NCI-H2171 treated with DMSO at 0.1 percent for 48 hours (cell line): ENCODE measurements at regions not wholly inside any gene's neighbourhood (a gene's known extent, or its start where the extent isn't known, plus 50 kb on each side); places are given as distances from the start of the nearest gene placed in this dataset.

Experiments used
- DNase-seq: peaks from one replicate; lab custom pipeline; 2025; lab: John Stamatoyannopoulos, UW

DNA sequence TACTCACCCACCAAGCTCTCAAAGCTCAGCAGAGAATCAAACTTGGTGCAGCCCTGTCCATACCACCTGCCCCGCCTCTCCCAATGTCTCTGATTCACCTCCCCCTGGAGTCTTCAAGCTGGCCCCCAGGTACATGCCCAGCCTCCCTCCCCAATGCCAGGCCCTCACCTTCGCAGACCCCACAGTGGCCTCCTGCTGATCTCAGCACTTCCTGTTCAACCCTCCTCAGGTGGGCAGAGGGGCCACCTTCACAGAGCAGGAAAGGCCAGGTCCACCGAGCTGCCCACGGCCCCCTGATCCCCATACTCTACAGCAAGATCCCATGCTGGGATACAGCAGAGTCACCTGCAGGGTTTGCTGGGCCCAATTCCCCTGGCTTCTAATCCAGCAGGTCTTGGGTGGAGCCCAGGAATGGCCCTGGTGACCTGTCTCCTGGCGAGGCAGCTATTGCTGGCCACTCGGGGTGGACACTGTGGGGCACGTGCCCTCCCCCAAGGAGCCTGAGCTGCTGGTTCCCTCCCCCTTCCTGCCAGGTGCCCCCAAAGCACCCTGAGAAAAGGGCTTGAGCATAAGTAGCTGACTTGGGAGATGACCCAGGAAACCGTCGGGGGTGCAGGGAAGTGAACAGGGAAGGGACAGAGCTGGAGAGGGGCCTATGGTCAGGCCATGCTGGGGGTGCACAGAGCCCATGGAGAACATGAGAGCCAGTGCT lies 150.7 kb downstream of the BRD1 start:
- no peak for DNase-seq

DNA sequence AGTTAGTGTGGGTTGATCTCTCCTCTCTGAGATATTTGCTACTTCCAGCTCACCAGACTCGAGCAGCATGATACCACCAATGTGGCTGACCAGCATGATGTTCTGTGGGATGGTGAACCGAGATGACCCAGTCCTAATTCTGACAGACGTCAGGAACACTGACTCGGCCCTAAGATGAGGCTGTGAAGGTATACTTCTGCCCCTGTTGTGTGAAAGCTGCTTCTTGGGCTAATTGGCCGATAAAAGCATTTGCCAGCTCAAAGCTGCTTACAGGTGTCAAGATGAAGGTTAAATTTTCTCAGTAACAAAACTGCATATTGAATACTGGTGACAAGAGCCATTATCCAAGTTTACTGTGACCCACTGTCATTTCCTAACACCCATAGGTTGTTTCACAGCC lies 151.4 kb downstream of the BRD1 start:
- no peak for DNase-seq

DNA sequence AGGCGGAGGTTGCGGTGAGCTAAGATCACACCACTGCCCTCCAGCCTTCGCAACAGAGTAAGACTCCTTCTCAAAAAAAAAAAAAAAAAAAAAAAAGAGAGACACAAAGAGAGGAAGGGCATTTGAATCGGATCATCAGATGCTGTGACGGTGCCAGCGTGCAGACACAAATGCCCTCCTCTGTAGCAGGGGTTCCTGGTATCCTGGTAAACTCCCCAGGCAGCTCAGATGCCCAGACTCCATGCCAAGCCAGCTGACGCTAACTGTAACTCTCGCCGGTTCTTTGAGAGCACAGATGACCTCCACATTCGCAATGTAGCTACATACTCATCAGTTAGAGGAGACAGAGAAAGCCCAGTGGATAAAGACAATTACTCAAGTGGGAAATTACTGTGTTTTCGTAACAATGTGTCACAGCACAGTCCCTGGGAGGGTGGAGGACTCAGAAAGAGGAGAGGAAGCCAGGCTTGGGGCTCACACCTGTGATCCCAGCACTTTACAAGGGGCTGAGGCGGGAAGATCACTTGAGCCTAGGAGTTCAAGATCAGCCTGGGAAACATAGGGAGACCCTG lies 153.1 kb downstream of the BRD1 start:
- DNase-seq: no peak

DNA sequence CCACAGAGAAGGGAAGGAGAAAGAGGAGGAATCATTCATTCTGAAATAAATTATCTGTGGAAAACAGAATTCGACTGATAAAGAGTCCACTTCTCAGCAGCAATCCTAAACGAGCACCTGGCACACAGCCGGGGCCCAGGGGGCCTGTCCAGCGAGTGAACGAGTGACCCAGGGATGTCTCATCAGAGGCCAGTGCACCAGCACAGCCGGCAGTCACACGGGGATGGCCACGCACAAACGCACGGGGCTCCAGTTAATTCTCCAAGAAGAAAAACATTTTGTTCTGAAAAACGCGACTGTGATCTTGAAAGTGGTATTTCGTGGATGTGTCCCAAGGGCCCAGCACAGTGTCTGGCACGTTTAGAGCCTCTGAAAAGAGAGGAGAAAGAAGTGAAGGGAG lies 154.6 kb downstream of the BRD1 start:
- DNase-seq: no peak

DNA sequence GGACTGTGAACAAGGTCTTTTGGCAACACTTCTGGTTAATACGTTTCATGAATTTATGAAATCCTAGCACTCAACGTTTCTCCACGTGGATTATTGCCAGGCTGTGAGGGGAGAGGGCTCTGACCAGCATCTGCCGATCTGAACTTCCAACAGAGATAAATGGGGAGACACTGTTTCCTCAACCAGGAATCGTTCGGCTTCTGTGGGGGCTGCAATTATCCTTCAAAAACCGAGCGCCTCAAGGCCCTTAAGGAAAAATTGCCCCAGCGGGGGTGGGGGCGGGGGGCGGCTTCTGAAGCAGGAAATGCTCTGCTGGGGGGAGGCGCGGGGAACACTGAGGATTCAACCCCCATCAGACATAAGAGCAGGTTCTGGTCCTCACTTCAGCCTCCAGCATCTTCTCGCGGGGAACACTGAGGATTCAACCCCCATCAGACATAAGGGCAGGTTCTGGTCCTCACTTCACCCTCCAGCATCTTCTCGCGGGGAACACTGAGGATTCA lies 155.6 kb downstream of the BRD1 start:
- DNase-seq: no peak

DNA sequence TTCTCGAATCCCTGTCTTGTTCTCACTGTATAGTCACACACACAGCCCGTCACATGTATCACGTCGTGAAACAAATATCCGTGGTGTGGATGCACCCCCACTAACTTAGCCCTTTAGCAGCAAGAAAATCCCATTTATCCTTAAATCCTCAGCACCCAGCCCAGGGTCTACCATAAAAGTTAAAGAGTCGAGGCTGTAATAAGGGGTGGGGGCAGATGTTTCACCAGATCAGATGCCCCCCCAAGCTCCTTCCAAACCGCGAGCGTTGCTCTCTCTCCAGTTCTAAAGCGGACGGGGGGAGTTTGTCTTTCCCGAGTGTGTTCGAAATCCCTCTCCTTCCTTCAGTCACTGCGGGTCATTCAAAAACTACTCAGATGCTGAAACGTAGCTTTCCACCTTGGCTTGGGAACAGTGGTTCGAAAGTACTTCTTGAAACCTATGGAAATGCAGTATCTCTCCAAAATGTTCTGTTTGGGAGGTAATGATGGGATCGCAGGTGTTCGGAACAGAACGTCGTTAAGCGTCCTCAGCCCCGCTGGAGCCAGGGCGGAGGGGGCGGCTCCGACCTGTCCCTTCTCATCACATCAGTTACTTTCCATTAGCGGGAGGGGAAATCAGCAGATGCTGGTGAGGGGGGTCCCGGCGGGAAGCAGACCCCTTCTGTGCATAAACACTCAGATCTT lies 156.2 kb downstream of the BRD1 start:
- DNase-seq: peak; percentile 39

DNA sequence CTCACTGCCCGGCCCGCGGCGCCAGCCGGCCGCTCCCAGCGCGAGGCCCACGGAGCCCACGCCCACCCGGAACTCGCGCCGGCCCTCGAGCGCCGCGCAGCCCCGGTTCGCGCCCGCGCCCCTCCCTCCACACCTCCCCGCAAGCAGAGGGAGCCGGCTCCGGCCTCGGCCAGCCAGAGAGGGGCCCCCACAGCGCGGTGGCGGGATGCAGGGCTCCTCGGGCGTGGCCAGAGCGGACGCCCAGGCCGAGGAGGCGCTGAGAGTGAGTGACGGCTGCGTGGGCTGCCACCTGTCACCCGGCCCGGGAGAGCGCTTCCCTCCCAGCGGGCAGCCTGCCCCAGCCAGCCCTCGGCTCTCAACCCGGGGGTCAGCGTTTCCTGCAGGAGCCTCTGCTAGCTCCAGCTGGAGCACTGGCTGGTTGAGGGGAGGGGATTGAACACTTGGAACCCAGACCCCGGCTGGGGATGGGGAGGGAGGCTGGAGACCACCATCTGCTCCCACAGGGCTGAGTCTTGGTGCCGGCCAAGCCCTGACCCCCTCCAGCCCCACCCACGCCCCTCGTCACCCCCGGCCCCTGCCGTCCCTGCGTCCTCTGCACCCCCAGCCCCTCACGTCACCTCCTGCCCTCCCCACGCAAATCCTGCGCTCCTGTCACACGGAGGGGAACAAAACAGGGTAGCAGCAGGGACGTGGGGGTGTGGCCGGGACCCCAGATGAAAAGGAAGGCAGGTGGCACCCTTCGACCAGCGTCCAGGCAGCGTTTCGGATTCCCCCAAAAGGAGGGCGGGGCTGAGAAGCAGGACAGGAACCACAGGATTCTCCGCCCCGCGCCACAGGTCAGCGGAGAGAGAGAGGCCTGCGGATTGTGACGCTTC lies 157.0 kb downstream of the BRD1 start:
- no peak for DNase-seq

DNA sequence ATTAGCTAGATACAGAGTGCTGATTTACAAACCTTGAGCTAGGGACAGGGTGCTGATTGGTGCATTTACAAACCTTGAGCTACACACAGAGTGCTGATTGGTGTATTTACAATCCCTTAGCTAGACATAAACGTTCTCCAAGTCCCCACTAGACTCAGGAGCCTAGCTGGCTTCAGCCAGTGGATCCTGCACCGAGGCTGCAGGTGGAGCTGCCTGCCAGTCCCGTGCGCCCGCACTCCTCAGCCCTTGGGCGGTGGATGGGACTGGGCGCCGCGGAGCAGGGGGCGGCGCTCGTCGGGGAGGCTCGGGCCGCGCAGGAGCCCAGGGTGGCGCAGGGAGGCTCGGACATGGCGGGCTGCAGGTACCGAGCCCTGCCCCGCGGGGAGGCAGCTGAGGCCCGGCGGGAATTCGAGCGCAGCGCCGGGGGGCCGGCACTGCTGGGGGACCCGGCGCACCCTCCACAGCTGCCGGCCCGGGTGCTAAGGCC lies 157.7 kb downstream of the BRD1 start:
- DNase-seq: peak; percentile 54

DNA sequence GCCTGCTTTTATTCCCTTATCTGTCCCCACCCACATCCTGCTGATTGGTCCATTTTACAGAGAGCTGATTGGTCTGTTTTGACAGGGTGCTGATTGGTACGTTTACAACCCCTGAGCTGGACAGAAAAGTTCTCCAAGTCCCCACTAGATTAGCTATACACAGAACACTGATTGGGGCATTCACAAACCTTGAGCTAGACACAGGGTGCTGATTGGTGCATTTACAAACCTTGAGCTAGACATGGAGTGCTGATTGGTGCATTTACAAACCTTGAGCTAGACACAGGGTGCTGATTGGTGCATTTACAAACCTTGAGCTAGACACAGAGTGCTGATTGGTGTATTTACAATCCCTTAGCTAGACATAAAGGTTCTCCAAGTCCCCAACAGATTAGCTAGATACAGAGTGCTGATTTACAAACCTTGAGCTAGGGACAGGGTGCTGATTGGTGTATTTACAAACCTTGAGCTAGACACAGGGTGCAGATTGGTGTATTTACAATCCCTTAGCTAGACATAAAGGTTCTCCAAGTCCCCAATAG lies 158.2 kb downstream of the BRD1 start:
- DNase-seq: peak; percentile 47

DNA sequence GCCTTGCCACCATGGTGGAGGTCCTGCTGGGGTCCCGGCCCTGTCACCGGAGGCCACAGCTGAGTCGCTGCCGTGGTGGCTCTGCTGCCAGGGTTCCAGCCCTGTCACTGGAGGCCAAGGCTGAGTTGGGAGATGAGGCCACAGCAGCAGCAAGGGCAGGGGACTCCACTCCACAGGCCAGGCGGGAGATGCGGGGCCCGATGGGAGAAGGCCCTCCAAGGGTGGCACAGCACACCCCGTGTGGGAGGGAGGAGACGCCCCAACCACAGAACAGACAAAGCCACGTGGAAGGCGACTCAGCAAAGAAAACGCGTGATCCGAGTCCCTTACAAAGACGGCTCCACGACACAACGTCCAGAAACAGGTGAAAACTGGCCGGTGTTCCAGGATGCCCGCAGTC lies 159.3 kb downstream of the BRD1 start:
- DNase-seq: no peak

DNA sequence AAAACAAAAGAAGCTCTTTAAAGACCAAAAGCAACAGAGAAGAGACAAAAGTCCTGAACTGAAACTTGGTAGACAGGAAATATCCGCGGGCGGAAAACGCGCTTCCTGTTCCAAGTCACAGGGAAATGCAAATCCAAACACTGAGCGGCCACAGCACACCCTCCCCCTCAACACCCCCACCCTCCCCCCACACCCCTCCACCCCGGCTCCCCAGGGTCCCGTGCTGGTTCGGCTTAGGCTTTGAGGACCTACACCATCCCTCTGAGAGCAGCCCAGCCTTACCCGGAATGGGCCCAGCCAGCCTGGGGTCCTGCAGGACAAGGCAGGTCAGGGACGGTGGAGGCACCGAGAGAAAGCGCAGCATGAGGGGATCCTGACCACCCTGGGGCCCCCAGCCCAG lies 160.4 kb downstream of the BRD1 start:
- no peak for DNase-seq

DNA sequence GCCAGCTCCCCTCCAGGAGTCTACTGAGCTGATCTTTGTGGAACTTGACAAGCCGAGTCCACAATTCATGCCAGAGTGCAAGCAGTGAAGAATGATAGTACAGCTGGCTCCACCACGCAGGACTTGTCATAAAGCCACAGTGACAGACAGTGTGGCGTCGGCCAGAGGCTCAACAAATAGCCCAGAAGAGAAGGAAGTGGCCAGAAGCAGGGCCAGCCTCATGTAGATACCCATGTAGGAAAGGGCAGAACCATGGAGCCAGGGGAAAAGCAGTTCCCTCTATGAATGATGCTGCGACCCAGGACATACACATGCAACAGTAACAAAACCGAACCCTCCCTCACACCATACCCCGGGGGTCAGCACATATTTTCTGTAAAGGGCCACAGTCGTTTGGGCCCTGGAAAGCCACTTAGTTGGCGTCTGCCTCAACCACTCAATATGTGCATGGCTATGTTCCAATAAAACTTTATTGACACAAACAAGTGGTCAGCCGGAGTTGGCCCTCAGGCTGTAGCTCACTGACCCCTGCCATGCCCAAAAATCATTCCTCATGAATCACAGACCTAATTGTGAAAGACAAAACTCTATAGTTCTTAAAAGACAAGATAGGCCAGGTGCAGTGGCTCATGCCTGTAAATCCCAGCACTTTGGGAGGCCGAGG lies 161.4 kb downstream of the BRD1 start:
- DNase-seq: no peak

DNA sequence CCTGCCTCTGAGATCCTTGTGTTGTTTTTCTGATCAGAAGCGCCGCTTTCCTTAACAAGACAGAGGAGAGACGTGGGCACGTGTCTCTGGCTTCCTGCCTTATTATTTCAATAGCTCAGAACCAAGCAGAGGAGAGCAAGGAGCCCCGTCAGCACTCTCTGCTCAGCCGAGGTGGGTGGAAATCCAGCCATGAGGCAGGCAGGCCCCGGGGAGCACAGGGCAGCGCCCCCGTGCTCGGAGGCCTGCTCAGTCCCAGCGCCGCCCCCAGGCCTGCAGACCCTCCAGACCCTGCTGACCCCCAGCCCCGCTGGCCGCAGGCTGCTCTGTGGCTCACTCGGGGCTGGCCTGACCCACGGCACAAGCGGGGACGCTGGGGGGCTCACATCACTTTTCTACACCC lies 162.8 kb downstream of the BRD1 start:
- DNase-seq: no peak

DNA sequence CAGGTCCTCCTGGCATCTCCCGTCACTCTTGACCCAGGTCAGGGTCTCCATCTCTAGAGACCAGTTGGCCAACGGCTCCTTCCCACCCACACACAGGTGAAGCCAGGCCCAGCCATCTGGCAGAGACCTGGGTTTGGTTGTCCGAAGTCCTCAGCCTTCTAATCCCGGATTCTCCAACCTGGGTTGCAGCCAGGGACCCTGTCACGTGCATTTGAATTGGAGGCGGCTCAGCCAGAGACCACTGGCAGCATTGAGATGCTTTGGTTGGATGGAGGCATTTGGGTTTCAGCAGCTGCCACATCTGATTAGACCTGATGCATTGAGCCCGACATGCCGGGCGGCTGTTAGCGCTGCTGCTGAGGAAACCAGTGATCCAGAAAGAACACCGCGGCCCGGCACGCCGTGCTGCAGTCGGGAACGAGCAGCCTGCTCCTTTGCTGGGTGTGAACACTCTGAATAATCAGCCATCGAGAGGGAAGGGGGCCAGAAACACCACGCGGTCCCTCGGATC lies 163.2 kb downstream of the BRD1 start:
- no peak for DNase-seq

DNA sequence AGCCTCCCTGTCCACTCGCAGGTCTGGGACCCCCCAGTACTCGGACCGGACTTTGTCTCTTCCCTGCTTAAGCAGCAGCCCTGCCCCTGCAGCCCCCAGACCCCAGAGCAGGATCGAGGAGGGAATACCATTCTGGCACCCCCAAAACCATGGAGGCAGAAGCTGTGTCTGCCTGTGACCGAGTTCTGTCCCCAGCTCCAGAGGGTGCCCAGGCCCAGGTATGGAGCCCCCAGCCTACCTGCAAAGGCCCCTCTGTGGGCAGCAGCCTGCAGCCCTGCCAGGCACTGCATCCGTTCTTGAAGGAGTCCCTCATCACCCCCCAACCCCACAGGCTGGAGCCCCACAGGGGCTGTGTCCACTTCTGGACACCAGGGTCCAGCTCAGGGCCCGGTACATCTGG lies 163.8 kb downstream of the BRD1 start:
- no peak for DNase-seq

DNA sequence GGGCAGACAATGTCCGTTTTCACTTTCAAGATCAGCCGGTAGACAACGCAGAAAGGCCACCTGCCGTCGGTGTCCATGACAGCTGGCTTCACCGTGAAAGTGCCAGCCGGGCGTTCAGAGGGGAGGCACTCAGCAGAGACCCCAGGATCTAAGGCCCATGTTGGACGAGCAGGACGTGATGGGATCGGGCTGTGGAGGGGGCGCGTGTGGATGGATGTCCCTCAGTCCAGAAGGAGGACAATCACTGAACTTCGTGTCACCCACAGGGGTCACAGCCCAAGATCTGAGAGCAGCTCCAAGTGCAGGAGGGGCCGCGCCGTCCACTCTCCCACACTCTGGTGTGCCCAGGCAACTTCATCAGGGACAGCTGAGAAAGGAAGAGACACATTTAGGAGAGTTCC lies 164.4 kb downstream of the BRD1 start:
- DNase-seq: no peak

DNA sequence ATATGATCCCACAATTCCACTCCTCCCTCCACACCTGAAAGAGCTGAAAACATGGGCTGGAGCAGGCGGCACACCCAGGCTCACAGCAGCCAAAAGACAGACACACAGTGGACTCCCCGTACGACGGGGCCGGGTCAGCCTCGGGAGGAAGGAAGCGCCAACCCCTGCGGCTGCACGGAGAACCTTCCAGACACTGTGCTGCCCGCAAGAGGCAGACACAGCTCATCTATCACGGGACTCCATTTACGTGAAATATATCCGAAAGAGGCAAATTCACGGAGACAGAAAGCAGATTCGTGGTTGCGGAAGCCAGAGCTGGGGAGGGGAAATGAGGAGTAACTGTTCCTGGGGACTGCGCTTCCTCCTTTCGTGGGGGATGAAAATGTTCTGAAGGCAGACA lies 165.0 kb downstream of the BRD1 start:
- no peak for DNase-seq

DNA sequence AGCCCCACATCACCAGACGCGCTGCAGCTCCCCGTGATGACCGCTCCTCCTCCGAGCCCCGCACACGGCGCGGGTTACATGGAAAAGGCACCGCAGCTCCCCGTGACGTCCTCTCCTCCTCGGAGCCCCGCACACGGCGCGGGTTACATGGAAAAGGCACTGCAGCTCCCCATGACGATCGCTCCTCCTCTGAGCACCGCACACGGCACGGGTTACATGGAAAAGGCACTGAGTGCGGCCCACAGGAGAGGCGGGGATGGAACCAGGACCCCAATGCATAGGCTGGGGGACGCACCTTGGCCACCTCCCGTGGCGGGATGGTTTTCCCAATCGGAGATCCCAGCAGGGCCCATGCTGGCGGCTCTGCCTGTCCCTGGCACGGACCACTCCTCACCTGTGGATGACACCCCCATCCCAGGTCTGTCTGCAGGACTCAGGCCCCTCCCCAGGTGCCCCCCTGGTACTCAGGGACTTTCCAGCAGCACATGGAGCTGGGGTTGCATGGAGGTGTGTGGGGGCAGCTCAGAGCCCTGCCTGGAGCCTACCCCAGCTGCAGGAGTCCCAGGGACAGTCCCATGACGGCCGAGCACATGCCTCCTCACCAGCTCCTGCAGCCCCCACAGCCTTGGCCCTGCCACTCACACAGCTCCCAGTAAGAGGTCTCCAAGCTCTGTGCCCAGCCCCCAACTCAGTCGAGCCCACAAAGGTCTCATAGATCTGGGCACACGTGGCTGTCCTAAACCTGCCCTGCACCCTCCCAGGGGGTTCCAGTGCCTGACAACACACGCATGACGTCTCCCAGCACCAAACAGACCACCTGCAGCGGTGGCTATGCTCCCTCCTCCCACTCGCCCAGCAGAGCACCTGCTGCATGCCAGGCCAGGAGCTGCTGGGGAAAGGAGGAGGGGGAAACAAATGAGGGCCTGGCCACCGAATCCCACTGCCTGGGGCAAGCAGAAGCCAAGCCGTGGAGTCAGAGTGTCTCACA lies 166.6 kb downstream of the BRD1 start:
- peak; percentile 24 for DNase-seq

DNA sequence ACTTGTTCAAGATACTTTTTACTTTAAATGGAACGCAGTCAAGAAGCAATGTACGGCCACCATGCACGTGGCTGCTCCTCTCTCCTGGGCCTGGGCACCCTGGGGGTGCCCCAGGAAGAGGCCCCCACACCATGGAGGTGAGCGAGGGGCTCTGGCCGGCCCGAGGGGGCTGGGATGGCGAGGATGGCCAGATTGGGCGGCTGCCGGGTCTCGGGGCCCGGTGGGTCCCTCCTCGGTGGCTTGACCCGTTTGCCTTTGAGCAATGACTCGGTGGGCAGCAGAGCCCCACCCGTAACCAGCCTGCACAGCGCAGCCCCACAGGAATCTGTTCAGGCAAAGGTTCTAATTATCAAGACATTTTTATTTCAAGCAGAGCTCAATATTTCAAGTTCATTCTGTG lies 167.4 kb downstream of the BRD1 start:
- no peak for DNase-seq

DNA sequence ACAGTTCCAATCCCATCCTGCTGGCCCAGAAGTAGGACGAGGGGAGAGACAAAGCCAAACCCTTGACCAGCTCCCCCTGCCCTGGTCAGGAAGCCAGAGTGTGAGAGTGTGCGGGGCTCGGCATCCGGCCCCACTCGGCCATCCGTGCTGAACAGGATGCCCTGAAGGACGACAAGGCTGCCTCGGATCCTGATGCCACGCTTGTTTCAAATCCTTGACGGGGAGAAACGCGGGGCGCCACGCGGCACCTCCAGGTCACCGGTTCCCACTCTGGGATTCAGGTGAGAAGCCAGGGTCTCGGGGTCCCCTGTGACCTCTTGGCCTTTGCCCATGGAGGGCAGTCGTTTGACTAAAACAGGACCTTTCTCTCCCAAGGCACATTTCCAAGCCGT lies 167.8 kb downstream of the BRD1 start:
- no peak for DNase-seq
